ENCODE measurements at regions not wholly inside any gene's neighbourhood (a gene's known extent, or its start where the extent isn't known, plus 50 kb on each side); places are given as distances from the start of the nearest gene placed in this dataset.

DNA sequence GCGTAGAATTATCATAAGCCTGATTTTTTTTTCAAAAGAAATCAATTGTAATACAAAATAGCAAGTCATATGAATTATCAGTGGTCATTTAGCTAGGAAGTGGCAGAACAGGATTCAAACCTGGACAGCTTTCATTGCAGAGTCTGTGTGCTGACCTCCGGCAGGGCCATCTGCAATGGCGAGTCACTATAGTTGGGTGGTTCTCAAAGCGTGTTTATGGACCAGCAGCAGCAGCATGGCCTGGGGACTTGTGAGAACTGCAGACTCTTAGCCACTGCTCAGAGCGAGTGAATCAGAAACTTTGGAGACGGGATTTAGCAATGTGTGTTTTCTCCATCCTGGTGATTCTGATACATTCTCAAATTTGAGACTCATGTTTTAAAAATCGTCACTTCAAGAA lies 202.3 kb upstream of the SUCLG2 start:
- Mint-ChIP-seq H3K27ac (ENCODE audit: unreplicated experiment) (no peak overlapping the region), H3K4me3 (ENCODE audit: unreplicated experiment) (no peak overlapping the region), H3K36me3 (ENCODE audit: unreplicated experiment) (no peaks in the 10 kb centered on the region), H3K9me3 (ENCODE audit: unreplicated experiment) (no peaks in the 10 kb centered on the region), H3K4me1 (ENCODE audit: low read depth, unreplicated experiment) (no peaks in the 10 kb centered on the region), H3K27me3 (ENCODE audit: unreplicated experiment) (no peaks in the 10 kb centered on the region)
- no peak for DNase-seq
- no peak for TF ChIP-seq CTCF (IDR thresholded peaks at IDR 0.05; ENCODE audit: partially characterized antibody, unreplicated experiment)

DNA sequence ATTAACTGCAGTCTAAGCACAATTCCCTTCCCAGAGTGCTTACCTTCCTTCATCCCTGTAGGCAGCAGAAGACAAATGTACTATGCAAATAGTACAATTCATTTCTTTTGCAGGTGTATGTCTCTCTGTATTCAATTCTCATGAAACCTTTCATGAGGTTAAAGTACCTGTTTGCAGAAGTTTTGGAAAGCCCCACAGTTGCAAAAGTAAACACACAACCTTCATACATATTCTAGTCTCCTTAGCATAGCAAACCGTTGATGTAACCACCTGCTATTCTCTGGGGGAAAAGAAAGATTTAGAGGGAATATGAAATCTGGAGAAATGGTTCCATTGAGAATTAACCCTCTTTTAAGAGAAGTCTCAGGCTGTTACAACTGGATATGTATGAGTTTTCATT lies 200.3 kb upstream of the SUCLG2 start:
- H3K9me3 Mint-ChIP-seq (ENCODE audit: unreplicated experiment): no peaks in the 10 kb centered on the region
- no peak overlapping the region for H3K4me3 Mint-ChIP-seq (ENCODE audit: unreplicated experiment)
- H3K27ac Mint-ChIP-seq (ENCODE audit: unreplicated experiment): no peak overlapping the region
- TF ChIP-seq CTCF (IDR thresholded peaks at IDR 0.05; ENCODE audit: partially characterized antibody, unreplicated experiment): no peak
- H3K27me3 Mint-ChIP-seq (ENCODE audit: unreplicated experiment): no peaks in the 10 kb centered on the region
- H3K36me3 Mint-ChIP-seq (ENCODE audit: unreplicated experiment): no peaks in the 10 kb centered on the region
- no peak for DNase-seq
- no peaks in the 10 kb centered on the region for H3K4me1 Mint-ChIP-seq (ENCODE audit: low read depth, unreplicated experiment)

GRCh38 chr3:67853520-67853919 lies 199.1 kb upstream of the SUCLG2 start:
- no peaks in the 10 kb centered on the region for H3K4me1 Mint-ChIP-seq (ENCODE audit: low read depth, unreplicated experiment)

GRCh38 chr3:67848299-67848698 lies 193.9 kb upstream of the SUCLG2 start:
- no peak for TF ChIP-seq CTCF (IDR thresholded peaks at IDR 0.05; ENCODE audit: partially characterized antibody, unreplicated experiment)
- H3K27ac Mint-ChIP-seq (ENCODE audit: unreplicated experiment): no peak overlapping the region
- no peak for DNase-seq
- H3K4me3 Mint-ChIP-seq (ENCODE audit: unreplicated experiment): no peak overlapping the region
- H3K9me3 Mint-ChIP-seq (ENCODE audit: unreplicated experiment): no peaks in the 10 kb centered on the region
- H3K4me1 Mint-ChIP-seq (ENCODE audit: low read depth, unreplicated experiment): no peaks in the 10 kb centered on the region
- no peaks in the 10 kb centered on the region for H3K36me3 Mint-ChIP-seq (ENCODE audit: unreplicated experiment)
- no peaks in the 10 kb centered on the region for H3K27me3 Mint-ChIP-seq (ENCODE audit: unreplicated experiment)

More at GRCh38 chr3:67853520-67853919, 199.1 kb upstream of the SUCLG2 start:
- no peak for TF ChIP-seq CTCF (IDR thresholded peaks at IDR 0.05; ENCODE audit: partially characterized antibody, unreplicated experiment)
- no peaks in the 10 kb centered on the region for H3K27me3 Mint-ChIP-seq (ENCODE audit: unreplicated experiment)
- H3K4me3 Mint-ChIP-seq (ENCODE audit: unreplicated experiment): no peak overlapping the region
- H3K27ac Mint-ChIP-seq (ENCODE audit: unreplicated experiment): no peak overlapping the region
- H3K9me3 Mint-ChIP-seq (ENCODE audit: unreplicated experiment): no peaks in the 10 kb centered on the region
- no peaks in the 10 kb centered on the region for H3K36me3 Mint-ChIP-seq (ENCODE audit: unreplicated experiment)
- DNase-seq: no peak

DNA sequence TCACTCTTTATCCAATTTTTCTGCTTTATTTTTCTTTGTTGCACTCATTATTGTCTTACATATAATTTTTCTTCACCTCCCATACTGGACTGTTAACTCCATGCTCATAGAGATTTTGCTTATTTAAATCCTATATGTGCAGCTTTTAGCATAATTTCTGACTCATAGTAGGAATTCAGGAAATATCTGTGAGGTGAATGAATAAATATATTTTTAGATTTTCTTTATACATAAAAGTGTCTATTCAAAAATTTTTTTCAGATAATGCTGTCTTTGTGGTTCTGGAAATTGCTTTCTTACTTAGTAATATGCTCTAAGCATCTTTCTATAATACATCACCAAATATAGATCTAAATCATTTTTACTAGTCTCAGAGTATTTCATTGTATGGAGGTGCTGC lies 191.8 kb upstream of the SUCLG2 start:
- DNase-seq: no peak
- TF ChIP-seq CTCF (IDR thresholded peaks at IDR 0.05; ENCODE audit: partially characterized antibody, unreplicated experiment): no peak
- Mint-ChIP-seq H3K4me3 (ENCODE audit: unreplicated experiment) (no peak overlapping the region), H3K27me3 (ENCODE audit: unreplicated experiment) (no peaks in the 10 kb centered on the region), H3K9me3 (ENCODE audit: unreplicated experiment) (no peaks in the 10 kb centered on the region), H3K4me1 (ENCODE audit: low read depth, unreplicated experiment) (no peaks in the 10 kb centered on the region), H3K36me3 (ENCODE audit: unreplicated experiment) (no peaks in the 10 kb centered on the region), H3K27ac (ENCODE audit: unreplicated experiment) (no peak overlapping the region)
